ENCODE measurements at regions not wholly inside any gene's neighbourhood (a gene's known extent, or its start where the extent isn't known, plus 50 kb on each side); places are given as distances from the start of the nearest gene placed in this dataset.
"Not testable (repeated sequence)": the region's sequence is repeated elsewhere in the genome, so short reads cannot be mapped to it uniquely, and the experiment has no call there.

DNA sequence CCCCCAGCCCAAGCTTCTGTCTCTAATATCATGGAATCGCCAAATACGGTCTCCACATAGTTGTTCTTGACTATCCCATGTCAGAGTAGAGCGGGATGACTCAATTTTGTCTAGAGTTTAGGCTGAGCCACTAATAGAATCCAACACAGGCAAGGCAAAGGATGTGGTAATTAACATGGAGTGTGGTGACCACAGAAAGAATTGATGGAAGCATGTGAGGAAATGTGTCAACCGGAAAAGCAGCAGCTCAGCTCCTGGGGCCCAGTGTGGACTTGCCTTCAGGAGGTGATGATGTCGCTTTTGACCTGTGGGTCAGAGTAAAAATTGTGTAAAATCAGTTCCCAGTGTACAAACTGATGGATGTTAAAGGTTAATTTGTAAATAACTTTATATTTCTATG lies 139.3 kb upstream of the KLF6 start:
- Mint-ChIP-seq H3K27me3 (no peaks in the 10 kb centered on the region), H3K9me3 (no peaks in the 10 kb centered on the region), H3K36me3 (ENCODE audit: low read depth) (no peaks in the 10 kb centered on the region), H3K27ac (peak overlapping the region; percentile 27), H3K4me1 (ENCODE audit: low read depth) (peaks cover 21% of the 10 kb centered on the region), H3K4me3 (no peak overlapping the region)
- TF ChIP-seq, protein P1, sequence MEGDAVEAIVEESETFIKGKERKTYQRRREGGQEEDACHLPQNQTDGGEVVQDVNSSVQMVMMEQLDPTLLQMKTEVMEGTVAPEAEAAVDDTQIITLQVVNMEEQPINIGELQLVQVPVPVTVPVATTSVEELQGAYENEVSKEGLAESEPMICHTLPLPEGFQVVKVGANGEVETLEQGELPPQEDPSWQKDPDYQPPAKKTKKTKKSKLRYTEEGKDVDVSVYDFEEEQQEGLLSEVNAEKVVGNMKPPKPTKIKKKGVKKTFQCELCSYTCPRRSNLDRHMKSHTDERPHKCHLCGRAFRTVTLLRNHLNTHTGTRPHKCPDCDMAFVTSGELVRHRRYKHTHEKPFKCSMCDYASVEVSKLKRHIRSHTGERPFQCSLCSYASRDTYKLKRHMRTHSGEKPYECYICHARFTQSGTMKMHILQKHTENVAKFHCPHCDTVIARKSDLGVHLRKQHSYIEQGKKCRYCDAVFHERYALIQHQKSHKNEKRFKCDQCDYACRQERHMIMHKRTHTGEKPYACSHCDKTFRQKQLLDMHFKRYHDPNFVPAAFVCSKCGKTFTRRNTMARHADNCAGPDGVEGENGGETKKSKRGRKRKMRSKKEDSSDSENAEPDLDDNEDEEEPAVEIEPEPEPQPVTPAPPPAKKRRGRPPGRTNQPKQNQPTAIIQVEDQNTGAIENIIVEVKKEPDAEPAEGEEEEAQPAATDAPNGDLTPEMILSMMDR (IDR thresholded peaks at IDR 0.05), result no peak
- no peak for ATAC-seq
- CTCF ChIA-PET, result no interaction called here
- no peak for DNase-seq
- POLR2A ChIA-PET, result interaction anchor here (2.1 kb wide), 1 partner anchor 71 kb away, joined by 5 read pairs; no protein-coding TSS in a partner anchor
- intact Hi-C loops (cut with micrococcal nuclease), result no loop called here

DNA sequence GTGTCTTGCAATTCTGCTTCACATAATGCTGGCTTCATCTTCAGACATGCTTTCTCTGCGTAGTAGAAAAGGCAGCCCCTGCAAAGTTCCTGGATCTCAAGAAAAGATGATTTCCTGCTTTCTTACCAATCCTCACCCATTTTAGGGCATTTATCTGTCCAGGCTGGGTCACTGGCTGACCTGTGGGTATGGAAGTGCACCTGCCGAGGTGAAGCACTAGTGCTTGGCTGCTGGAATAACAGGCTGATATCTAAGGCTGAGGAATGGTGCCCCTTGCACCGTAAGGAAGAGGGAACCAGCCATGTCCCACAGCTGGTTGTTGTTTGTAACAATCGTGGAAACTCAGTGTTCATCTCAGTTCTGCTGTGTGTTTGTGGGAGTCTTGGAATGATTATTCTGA lies 138.0 kb upstream of the KLF6 start:
- no peaks in the 10 kb centered on the region for H3K27me3 Mint-ChIP-seq
- intact Hi-C loops (cut with micrococcal nuclease), result no loop called here
- no peak overlapping the region for H3K27ac Mint-ChIP-seq
- ChIA-PET CTCF (interaction anchor here (0.8 to 0.9 kb wide), 2 partner anchors 10 to 15 kb away, joined by 3 read pairs; no protein-coding TSS in a partner anchor), POLR2A (interaction anchor here (2.1 kb wide), 1 partner anchor 70 kb away, joined by 5 read pairs; no protein-coding TSS in a partner anchor)
- no peaks in the 10 kb centered on the region for H3K36me3 Mint-ChIP-seq (ENCODE audit: low read depth)
- peaks cover 4% of the 10 kb centered on the region for H3K9me3 Mint-ChIP-seq
- TF ChIP-seq, protein P1 (IDR thresholded peaks at IDR 0.05), result no peak
- no peak overlapping the region for H3K4me3 Mint-ChIP-seq
- DNase-seq (no peak), ATAC-seq (no peak)
- peaks cover 20% of the 10 kb centered on the region for H3K4me1 Mint-ChIP-seq (ENCODE audit: low read depth)

DNA sequence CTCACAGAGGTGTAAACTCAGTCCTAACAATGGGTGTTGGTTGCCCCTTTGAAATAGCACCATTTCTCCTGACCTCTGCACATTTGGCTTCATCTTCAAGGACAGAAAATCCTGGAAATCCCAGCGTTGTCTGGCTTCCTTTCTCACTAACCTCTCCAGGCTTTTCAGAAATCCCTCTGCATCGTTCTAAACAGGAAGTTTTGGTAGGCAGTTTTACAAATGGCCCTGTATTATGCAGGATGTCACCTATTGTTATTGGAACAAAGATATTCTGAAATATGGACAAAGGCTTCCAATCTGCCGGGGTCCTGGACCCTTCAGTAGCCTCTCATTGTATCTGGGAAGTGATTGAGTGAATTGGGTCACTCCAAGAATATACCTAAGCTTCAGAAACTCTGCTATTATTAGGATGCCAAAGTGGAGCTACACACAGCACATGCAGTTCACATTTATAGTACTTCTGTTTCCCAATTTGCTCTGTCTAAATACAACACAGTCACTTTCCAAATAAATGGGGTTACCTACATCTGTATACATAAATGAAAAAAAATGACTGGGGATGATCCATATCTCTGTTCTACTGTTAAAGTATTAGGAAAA lies 134.8 kb upstream of the KLF6 start:
- Mint-ChIP-seq H3K36me3 (ENCODE audit: low read depth) (no peaks in the 10 kb centered on the region), H3K9me3 (peaks cover 4% of the 10 kb centered on the region), H3K4me3 (no peak overlapping the region), H3K27ac (no peak overlapping the region), H3K27me3 (no peaks in the 10 kb centered on the region), H3K4me1 (ENCODE audit: low read depth) (peaks cover 3% of the 10 kb centered on the region)
- CTCF ChIA-PET, result interaction anchor here (1.0 to 1.3 kb wide), 2 partner anchors 10 to 14 kb away, joined by 3 to 8 read pairs; no protein-coding TSS in a partner anchor
- intact Hi-C loops (cut with micrococcal nuclease), result no loop called here
- ATAC-seq, result no peak
- TF ChIP-seq, protein P1 (IDR thresholded peaks at IDR 0.05), result no peak
- POLR2A ChIA-PET, result no interaction called here
- DNase-seq, result no peak

DNA sequence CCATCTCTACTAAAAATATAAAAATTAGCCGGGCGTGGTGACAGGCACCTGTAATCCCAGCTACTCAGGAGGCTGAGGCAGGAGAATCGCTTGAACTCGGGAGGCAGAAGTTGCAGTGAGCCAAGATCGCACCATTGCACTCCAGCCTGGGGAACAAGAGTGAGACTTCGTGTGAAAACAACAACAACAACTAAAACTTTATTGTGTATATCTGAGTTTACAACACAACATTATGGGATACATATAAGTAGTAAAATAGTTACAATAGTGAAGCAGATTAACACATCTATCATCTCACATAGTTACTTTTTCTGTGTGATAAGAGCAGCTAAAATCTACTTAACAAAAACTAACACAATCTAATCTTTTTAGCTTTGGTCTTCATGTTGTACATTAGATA lies 132.4 kb upstream of the KLF6 start:
- CTCF ChIA-PET; H3K9me3 Mint-ChIP-seq; H3K27me3 Mint-ChIP-seq; H3K4me1 Mint-ChIP-seq (ENCODE audit: low read depth); ATAC-seq; POLR2A ChIA-PET; intact Hi-C loops (cut with micrococcal nuclease); H3K27ac Mint-ChIP-seq; DNase-seq; H3K36me3 Mint-ChIP-seq (ENCODE audit: low read depth); H3K4me3 Mint-ChIP-seq: not testable (repeated sequence)

DNA sequence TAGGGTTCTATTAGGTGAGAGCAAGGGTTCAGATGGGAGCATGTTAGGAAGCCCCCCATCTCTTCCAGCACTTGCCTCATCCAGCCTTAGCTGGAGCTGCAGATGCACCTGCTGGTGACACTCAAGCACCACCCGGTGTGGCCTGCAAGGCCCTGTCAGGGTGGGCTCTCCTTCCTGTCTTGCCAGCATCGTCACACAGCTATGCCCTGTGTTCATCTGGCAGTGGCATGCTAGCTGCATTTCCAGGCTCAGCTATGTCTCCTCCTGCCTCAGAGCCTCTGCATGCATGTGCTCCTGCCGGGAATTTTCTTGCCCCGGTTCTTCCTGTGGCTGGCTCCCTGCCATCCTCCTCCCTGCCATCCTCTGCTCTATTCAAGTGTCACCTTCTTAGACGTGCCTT lies 129.7 kb upstream of the KLF6 start:
- no peak for DNase-seq
- Mint-ChIP-seq H3K4me1 (ENCODE audit: low read depth) (no peaks in the 10 kb centered on the region), H3K9me3 (peaks cover 4% of the 10 kb centered on the region), H3K27ac (no peak overlapping the region), H3K36me3 (ENCODE audit: low read depth) (no peaks in the 10 kb centered on the region), H3K27me3 (no peaks in the 10 kb centered on the region), H3K4me3 (no peak overlapping the region)
- ATAC-seq, result no peak
- TF ChIP-seq, protein P1 (IDR thresholded peaks at IDR 0.05), result no peak
- ChIA-PET POLR2A (interaction anchor here (1.0 kb wide), 1 partner anchor 15 kb away, joined by 3 read pairs; no protein-coding TSS in a partner anchor), CTCF (no interaction called here)
- intact Hi-C loops (cut with micrococcal nuclease), result no loop called here
